Prostate gland (tissue), 2 donors: ENCODE measurements at regions not wholly inside any gene's neighbourhood (a gene's known extent, or its start where the extent isn't known, plus 50 kb on each side); places are given as distances from the start of the nearest gene placed in this dataset.
A peak's percentile ranks its signal among the peaks of the same experiment; 100 is the strongest.
"Not testable (repeated sequence)": the region's sequence is repeated elsewhere in the genome, so short reads cannot be mapped to it uniquely, and the experiment has no call there.

ENCODE experiments used
- CTCF ChIP-seq, 4 experiments: fragments of 200-600 bp in 2 of 4; fragments of 450-650 bp in 2 of 4; sonication (generic) in 2 of 4; IDR thresholded peaks; 1 replicate in 3 of 4; 2 replicates in 1 of 4; pipeline ENCODE4 v1.5.1; 2016 to 2019; ENCODE audit warnings: antibody characterized with exemption in 4 of 4, mild to moderate bottlenecking in 2 of 4, moderate library complexity in 2 of 4
- POLR2A ChIP-seq: fragments of 450-650 bp; IDR thresholded peaks from one replicate; pipeline ENCODE4 v1.6.1; 2016; ENCODE audit warnings: antibody characterized with exemption, mild to moderate bottlenecking
- POLR2AphosphoS5 ChIP-seq: sonication (generic); formaldehyde crosslinking; IDR thresholded peaks from one replicate; pipeline ENCODE4 v1.6.1; 2017; ENCODE audit warnings: antibody characterized with exemption

GRCh38 chr19:27802293-27802692, 1410.7 kb downstream of the UQCRFS1 start:
- TF ChIP-seq CTCF (IDR thresholded peaks at IDR 0.05), result peak in 2 of 4 experiments; percentile 12 to 15
- TF ChIP-seq POLR2A, POLR2AphosphoS5: not testable (repeated sequence)
